Activated CD8-positive, alpha-beta memory T cell treated with anti-CD3 and anti-CD28 coated beads for 24 hours (primary cell): ENCODE measurements at regions not wholly inside any gene's neighbourhood (a gene's known extent, or its start where the extent isn't known, plus 50 kb on each side); places are given as distances from the start of the nearest gene placed in this dataset.
A peak's percentile ranks its signal among the peaks of the same experiment; 100 is the strongest.
"Not testable (repeated sequence)": the region's sequence is repeated elsewhere in the genome, so short reads cannot be mapped to it uniquely, and the experiment has no call there.

Experiments used
- DNase-seq: peaks from one replicate; pipeline ENCODE4 v3.0.0-alpha.2; 2020

- DNase-seq = not testable (repeated sequence)
Measured at GRCh38 chr1:196366-196765, 255.1 kb downstream of the OR4F29 start.

GRCh38 chr1:191296-192049, 260.0 kb downstream of the OR4F29 start:
- DNase-seq = peak; percentile 53

- not testable (repeated sequence) for DNase-seq
Measured at GRCh38 chr1:190678-191077, 260.8 kb downstream of the OR4F29 start.

- DNase-seq = peak; percentile 52
Measured at GRCh38 chr1:189915-190314, 261.6 kb downstream of the OR4F29 start.

GRCh38 chr1:189270-189669, 262.2 kb downstream of the OR4F29 start:
- not testable (repeated sequence) for DNase-seq

- DNase-seq = not testable (repeated sequence)
Measured at GRCh38 chr1:187298-187697, 264.2 kb downstream of the OR4F29 start.

- DNase-seq = peak; percentile 38
Measured at GRCh38 chr1:186691-187131, 264.8 kb downstream of the OR4F29 start.

GRCh38 chr1:186223-186622, 265.3 kb downstream of the OR4F29 start:
- DNase-seq = not testable (repeated sequence)

- not testable (repeated sequence) for DNase-seq
Measured at GRCh38 chr1:185526-185925, 266.0 kb downstream of the OR4F29 start.

GRCh38 chr1:184336-184686, 267.2 kb downstream of the OR4F29 start:
- DNase-seq = peak; percentile 53

GRCh38 chr1:183620-184335, 267.7 kb downstream of the OR4F29 start:
- peak; percentile 56 for DNase-seq

GRCh38 chr1:183081-183480, 268.4 kb downstream of the OR4F29 start:
- DNase-seq = peak; percentile 57

- not testable (repeated sequence) for DNase-seq
Measured at GRCh38 chr1:182631-183030, 268.8 kb downstream of the OR4F29 start.

GRCh38 chr1:181247-182216, 269.9 kb downstream of the OR4F29 start:
- peak; percentile 71 for DNase-seq

- DNase-seq = peak; percentile 54
Measured at GRCh38 chr1:180749-181205, 270.7 kb downstream of the OR4F29 start.

GRCh38 chr1:138842-139241, 312.6 kb downstream of the OR4F29 start:
- peak; percentile 47 for DNase-seq

- DNase-seq = not testable (repeated sequence)
Measured at GRCh38 chr1:137664-138063, 313.8 kb downstream of the OR4F29 start.

GRCh38 chr1:136344-136932, 315.0 kb downstream of the OR4F29 start:
- DNase-seq = not testable (repeated sequence)

GRCh38 chr1:134936-135335, 316.5 kb downstream of the OR4F29 start:
- peak; percentile 51 for DNase-seq

- not testable (repeated sequence) for DNase-seq
Measured at GRCh38 chr1:118440-118839, 333.0 kb downstream of the OR4F29 start.

- DNase-seq = not testable (repeated sequence)
Measured at GRCh38 chr1:115534-115933, 335.9 kb downstream of the OR4F29 start.

- DNase-seq = not testable (repeated sequence)
Measured at GRCh38 chr1:104776-105175, 346.7 kb downstream of the OR4F29 start.
